ENCODE measurements at regions not wholly inside any gene's neighbourhood (a gene's known extent, or its start where the extent isn't known, plus 50 kb on each side); places are given as distances from the start of the nearest gene placed in this dataset.

DNA sequence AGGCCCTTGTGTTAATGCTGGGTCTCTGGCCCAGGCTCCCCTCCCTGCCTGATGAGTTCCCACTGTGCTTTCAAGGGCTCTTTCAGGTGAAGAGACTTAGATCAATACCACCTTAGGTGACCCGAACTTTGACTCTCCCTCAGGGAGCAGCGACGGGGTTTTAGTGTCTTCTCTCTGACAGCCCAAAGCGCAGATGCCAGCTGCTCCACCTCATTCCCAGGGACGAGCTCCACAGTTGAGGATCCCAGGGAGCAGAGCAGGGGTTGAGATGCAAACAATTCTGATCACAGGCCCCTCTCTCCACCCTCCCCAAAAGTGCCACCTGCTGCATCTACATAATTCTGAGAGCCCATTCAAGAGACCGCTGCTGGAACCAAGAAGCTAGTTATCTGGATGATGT, 265.1 kb downstream of the TJP1 start:
- no peaks in the 10 kb centered on the region for H4K20me1 ChIP-seq (ENCODE audit: insufficient read depth, low read depth, low read length)
- no peak for DNase-seq
- H3K36me3 ChIP-seq (ENCODE audit: insufficient read depth, low read length): no peaks in the 10 kb centered on the region
- H3K4me1 ChIP-seq (ENCODE audit: low read length): no peaks in the 10 kb centered on the region
- H3K4me3 ChIP-seq (ENCODE audit: low read length): no peak overlapping the region
- no peak overlapping the region for H3K9ac ChIP-seq (ENCODE audit: low read length)
- no peak overlapping the region for H3K4me2 ChIP-seq (ENCODE audit: low read depth, low read length, poor library complexity, severe bottlenecking)
- no peaks in the 10 kb centered on the region for H3K79me2 ChIP-seq (ENCODE audit: low read length)
- peaks cover 19% of the 10 kb centered on the region for H3K9me3 ChIP-seq (ENCODE audit: low read length)
- no peaks in the 10 kb centered on the region for H3K9me2 ChIP-seq (replicated peaks; ENCODE audit: insufficient read depth, low read length)
- no peaks in the 10 kb centered on the region for H3K27me3 ChIP-seq (ENCODE audit: low read length)
- no peak overlapping the region for H2AFZ ChIP-seq (ENCODE audit: low read length)
- H3K27ac ChIP-seq (ENCODE audit: low read length): no peak overlapping the region

DNA sequence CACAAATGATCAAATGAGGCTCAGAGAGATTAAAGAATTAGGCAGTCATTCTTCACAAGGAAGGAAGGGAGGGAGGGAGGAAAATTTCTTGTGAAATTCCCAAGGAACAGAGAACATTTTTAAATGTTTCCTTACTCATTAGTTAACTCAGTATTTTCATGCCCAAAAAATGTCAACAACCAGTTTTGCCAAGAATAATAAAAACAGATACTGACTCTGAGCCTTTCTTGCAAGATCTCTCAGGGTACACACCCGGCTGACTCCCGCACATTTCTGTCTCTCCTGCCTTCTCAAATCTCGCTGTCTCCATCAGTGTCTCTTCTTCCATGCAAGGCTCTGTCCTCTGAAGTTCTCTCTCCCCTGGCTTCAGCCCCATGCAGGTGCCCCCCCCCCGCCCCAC, 265.9 kb downstream of the TJP1 start:
- Histone ChIP-seq H3K9ac (ENCODE audit: low read length) (no peak overlapping the region), H3K4me3 (ENCODE audit: low read length) (no peak overlapping the region), H3K4me2 (ENCODE audit: low read depth, low read length, poor library complexity, severe bottlenecking) (no peak overlapping the region), H3K27ac (ENCODE audit: low read length) (no peak overlapping the region), H3K79me2 (ENCODE audit: low read length) (no peaks in the 10 kb centered on the region), H3K4me1 (ENCODE audit: low read length) (no peaks in the 10 kb centered on the region), H3K36me3 (ENCODE audit: insufficient read depth, low read length) (no peaks in the 10 kb centered on the region), H3K9me2 (replicated peaks; ENCODE audit: insufficient read depth, low read length) (no peaks in the 10 kb centered on the region), H3K9me3 (ENCODE audit: low read length) (peaks cover 16% of the 10 kb centered on the region), H3K27me3 (ENCODE audit: low read length) (no peaks in the 10 kb centered on the region), H2AFZ (ENCODE audit: low read length) (no peak overlapping the region), H4K20me1 (ENCODE audit: insufficient read depth, low read depth, low read length) (no peaks in the 10 kb centered on the region)
- DNase-seq: no peak

DNA sequence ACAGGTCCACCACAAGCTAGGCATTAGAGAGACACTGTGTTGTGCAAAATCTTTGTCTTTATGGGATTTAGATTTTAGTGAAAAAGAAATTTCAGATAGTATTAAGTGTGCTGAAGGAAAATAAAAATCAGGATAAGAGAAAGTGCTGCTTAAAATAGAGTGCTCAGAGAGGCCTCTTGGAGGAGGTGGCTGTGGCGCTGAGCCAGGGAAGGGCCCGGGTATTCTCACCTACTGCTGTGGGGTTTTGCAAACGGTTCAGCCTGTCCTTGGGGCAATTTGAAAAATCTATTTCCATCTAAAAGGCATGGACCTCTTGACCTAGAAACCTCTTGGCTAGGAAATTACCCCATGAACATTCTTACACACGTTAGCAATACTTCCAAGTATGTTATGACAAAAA, 267.7 kb downstream of the TJP1 start:
- Histone ChIP-seq H3K79me2 (ENCODE audit: low read length) (no peaks in the 10 kb centered on the region), H3K4me1 (ENCODE audit: low read length) (no peaks in the 10 kb centered on the region), H4K20me1 (ENCODE audit: insufficient read depth, low read depth, low read length) (no peaks in the 10 kb centered on the region), H3K36me3 (ENCODE audit: insufficient read depth, low read length) (no peaks in the 10 kb centered on the region), H3K9me3 (ENCODE audit: low read length) (peaks cover 10% of the 10 kb centered on the region), H3K27ac (ENCODE audit: low read length) (no peak overlapping the region), H2AFZ (ENCODE audit: low read length) (no peak overlapping the region), H3K27me3 (ENCODE audit: low read length) (no peaks in the 10 kb centered on the region), H3K4me3 (ENCODE audit: low read length) (no peak overlapping the region), H3K9me2 (replicated peaks; ENCODE audit: insufficient read depth, low read length) (no peaks in the 10 kb centered on the region), H3K4me2 (ENCODE audit: low read depth, low read length, poor library complexity, severe bottlenecking) (no peak overlapping the region), H3K9ac (ENCODE audit: low read length) (no peak overlapping the region)
- DNase-seq: no peak

DNA sequence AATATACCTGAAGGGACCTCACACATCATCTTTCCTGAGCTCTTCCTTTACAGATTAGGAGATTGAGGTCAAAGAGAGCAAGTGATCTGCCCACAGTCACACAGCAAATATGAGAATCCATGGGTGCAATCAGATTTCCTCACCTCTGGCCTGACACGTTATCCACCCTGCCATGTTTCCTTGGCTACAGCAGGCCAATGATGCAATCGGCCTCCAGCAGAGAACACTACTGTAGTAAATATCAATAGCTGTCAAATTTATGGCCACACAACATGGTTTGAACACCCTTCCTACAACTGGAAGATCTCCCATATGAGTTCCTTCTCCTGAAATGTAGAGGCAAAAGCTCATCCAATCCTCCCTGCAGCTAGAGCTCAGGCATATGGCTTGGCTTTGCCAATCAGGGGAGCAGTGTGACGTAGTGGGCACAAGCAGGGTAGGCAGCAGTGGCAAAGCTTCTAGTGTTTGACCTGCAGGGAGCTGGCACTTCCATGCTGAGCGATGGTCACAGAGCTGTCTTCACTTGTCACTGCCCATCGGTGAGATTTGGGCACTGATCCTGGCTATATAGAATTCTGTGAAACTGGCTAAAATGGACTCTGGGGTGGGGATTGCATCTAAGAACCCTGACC, 271.3 kb downstream of the TJP1 start:
- H3K4me3 ChIP-seq (ENCODE audit: low read length): no peak overlapping the region
- no peak overlapping the region for H3K9ac ChIP-seq (ENCODE audit: low read length)
- H3K79me2 ChIP-seq (ENCODE audit: low read length): no peaks in the 10 kb centered on the region
- H3K36me3 ChIP-seq (ENCODE audit: insufficient read depth, low read length): no peaks in the 10 kb centered on the region
- no peaks in the 10 kb centered on the region for H4K20me1 ChIP-seq (ENCODE audit: insufficient read depth, low read depth, low read length)
- no peaks in the 10 kb centered on the region for H3K4me1 ChIP-seq (ENCODE audit: low read length)
- H3K9me3 ChIP-seq (ENCODE audit: low read length): no peaks in the 10 kb centered on the region
- H3K4me2 ChIP-seq (ENCODE audit: low read depth, low read length, poor library complexity, severe bottlenecking): no peak overlapping the region
- no peak overlapping the region for H2AFZ ChIP-seq (ENCODE audit: low read length)
- no peak overlapping the region for H3K27ac ChIP-seq (ENCODE audit: low read length)
- no peaks in the 10 kb centered on the region for H3K27me3 ChIP-seq (ENCODE audit: low read length)
- no peaks in the 10 kb centered on the region for H3K9me2 ChIP-seq (replicated peaks; ENCODE audit: insufficient read depth, low read length)
- DNase-seq: no peak

DNA sequence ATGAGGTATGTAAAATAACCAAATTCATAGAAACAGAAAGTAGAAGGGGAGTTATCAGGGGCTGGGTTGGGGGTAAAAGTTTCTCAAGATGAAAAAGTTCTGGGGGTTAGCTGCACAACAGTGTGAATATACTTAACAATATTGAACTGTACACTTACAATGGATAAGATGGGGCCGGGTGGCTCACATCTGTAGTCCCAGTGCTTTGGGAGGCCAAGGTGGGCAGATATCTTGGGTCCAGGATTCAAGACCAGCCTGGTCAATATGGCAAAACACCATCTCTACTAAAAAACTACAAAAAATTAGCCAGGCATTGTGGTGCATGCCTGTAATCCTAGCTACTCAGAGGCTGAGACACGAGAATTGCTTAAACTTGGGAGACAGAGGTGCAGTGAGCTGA, 274.3 kb downstream of the TJP1 start:
- H3K27me3 ChIP-seq (ENCODE audit: low read length): no peaks in the 10 kb centered on the region
- H2AFZ ChIP-seq (ENCODE audit: low read length): no peak overlapping the region
- H3K27ac ChIP-seq (ENCODE audit: low read length): no peak overlapping the region
- H3K4me3 ChIP-seq (ENCODE audit: low read length): no peak overlapping the region
- no peaks in the 10 kb centered on the region for H3K9me2 ChIP-seq (replicated peaks; ENCODE audit: insufficient read depth, low read length)
- H3K4me1 ChIP-seq (ENCODE audit: low read length): no peaks in the 10 kb centered on the region
- no peaks in the 10 kb centered on the region for H4K20me1 ChIP-seq (ENCODE audit: insufficient read depth, low read depth, low read length)
- H3K4me2 ChIP-seq (ENCODE audit: low read depth, low read length, poor library complexity, severe bottlenecking): no peak overlapping the region
- H3K79me2 ChIP-seq (ENCODE audit: low read length): no peaks in the 10 kb centered on the region
- H3K36me3 ChIP-seq (ENCODE audit: insufficient read depth, low read length): no peaks in the 10 kb centered on the region
- no peak for DNase-seq
- no peak overlapping the region for H3K9ac ChIP-seq (ENCODE audit: low read length)
- peaks cover 4% of the 10 kb centered on the region; the same call in 1 of the 2 replicates for H3K9me3 ChIP-seq (ENCODE audit: low read length)

DNA sequence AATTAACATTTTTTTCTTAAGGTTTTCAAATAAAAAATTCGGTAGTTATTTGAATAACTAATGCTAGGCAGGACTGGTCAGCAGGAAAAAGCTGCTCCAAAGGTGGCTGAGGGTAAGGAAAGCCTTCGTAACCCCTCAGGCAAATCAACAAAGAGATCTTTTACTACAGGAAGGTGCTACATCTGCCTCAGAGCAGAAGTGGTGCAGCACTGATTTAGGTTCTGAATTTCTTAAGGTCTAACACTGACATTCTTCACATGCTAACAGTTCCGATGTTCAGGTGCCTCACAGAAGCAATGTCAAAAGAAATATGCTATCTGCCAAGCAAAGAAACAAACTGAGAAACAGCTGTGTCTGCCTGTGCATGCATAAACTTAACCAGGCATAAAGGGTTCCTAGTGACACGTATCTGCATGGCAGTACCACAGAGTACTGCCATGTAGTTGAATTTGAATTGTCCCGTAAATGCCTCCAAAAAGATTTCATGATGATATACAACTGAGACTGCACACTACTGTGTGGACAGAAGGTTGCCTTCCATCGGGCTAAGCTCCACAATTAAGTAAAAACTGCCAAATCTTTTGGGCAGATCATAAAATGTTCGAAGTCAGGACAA, 275.0 kb upstream of the NSMCE3 start:
- H3K27ac ChIP-seq (ENCODE audit: low read length): no peak overlapping the region
- H3K9me3 ChIP-seq (ENCODE audit: low read length): peaks cover 4% of the 10 kb centered on the region; the same call in 1 of the 2 replicates
- H4K20me1 ChIP-seq (ENCODE audit: insufficient read depth, low read depth, low read length): no peaks in the 10 kb centered on the region
- no peaks in the 10 kb centered on the region for H3K4me1 ChIP-seq (ENCODE audit: low read length)
- H3K27me3 ChIP-seq (ENCODE audit: low read length): no peaks in the 10 kb centered on the region
- no peak overlapping the region for H3K9ac ChIP-seq (ENCODE audit: low read length)
- H2AFZ ChIP-seq (ENCODE audit: low read length): no peak overlapping the region
- H3K79me2 ChIP-seq (ENCODE audit: low read length): no peaks in the 10 kb centered on the region
- no peaks in the 10 kb centered on the region for H3K36me3 ChIP-seq (ENCODE audit: insufficient read depth, low read length)
- no peak overlapping the region for H3K4me2 ChIP-seq (ENCODE audit: low read depth, low read length, poor library complexity, severe bottlenecking)
- no peak for DNase-seq
- H3K9me2 ChIP-seq (replicated peaks; ENCODE audit: insufficient read depth, low read length): no peaks in the 10 kb centered on the region
- no peak overlapping the region for H3K4me3 ChIP-seq (ENCODE audit: low read length)

DNA sequence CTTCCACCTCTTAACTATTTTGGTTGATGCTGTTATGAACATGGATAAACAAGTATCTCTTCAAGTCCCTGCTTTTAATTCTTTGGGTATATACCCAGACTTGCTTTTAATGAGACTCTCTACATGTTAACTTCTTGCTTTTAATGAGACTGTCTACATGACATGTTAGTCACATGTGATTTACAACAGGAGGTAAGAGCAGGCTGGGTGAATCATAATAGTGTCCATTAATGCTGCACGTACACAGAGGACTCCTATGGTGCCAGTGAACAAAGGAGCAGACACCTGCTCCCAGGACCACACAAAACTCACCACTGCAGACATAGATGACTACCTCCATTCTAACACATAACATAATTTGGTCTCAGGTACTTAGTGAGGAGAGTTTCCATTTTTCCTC, 273.4 kb upstream of the NSMCE3 start:
- Histone ChIP-seq H3K4me1 (ENCODE audit: low read length) (no peaks in the 10 kb centered on the region), H3K4me3 (ENCODE audit: low read length) (no peak overlapping the region), H3K36me3 (ENCODE audit: insufficient read depth, low read length) (no peaks in the 10 kb centered on the region), H3K9ac (ENCODE audit: low read length) (no peak overlapping the region), H3K4me2 (ENCODE audit: low read depth, low read length, poor library complexity, severe bottlenecking) (no peak overlapping the region), H3K9me3 (ENCODE audit: low read length) (peaks cover 4% of the 10 kb centered on the region; the same call in 1 of the 2 replicates), H3K79me2 (ENCODE audit: low read length) (no peaks in the 10 kb centered on the region), H3K27ac (ENCODE audit: low read length) (no peak overlapping the region), H3K9me2 (replicated peaks; ENCODE audit: insufficient read depth, low read length) (no peaks in the 10 kb centered on the region), H3K27me3 (ENCODE audit: low read length) (no peaks in the 10 kb centered on the region), H4K20me1 (ENCODE audit: insufficient read depth, low read depth, low read length) (no peaks in the 10 kb centered on the region), H2AFZ (ENCODE audit: low read length) (no peak overlapping the region)
- no peak for DNase-seq

DNA sequence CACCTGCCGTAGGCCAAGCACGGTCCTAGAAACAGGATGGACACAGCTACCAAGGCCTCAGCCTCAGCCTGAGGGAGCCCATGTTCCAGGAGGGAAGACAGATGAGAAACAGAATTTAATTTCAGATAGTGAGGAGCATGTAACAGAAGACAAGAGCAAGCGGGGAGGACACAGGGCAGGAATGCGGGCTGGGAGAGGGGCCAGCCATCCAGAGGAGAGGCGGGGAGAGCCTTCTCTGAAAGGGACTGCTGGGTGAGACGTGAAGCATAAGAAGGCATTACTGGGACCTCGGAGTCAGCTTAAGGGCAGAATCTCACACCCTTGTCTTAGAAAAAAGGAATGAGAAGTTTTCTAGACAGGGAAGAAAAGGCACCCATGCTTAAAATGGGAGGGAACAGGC, 271.7 kb upstream of the NSMCE3 start:
- Histone ChIP-seq H3K4me2 (ENCODE audit: low read depth, low read length, poor library complexity, severe bottlenecking) (no peak overlapping the region), H4K20me1 (ENCODE audit: insufficient read depth, low read depth, low read length) (no peaks in the 10 kb centered on the region), H3K27ac (ENCODE audit: low read length) (no peak overlapping the region), H3K4me1 (ENCODE audit: low read length) (no peaks in the 10 kb centered on the region), H3K9me3 (ENCODE audit: low read length) (peaks cover 4% of the 10 kb centered on the region; the same call in 1 of the 2 replicates), H2AFZ (ENCODE audit: low read length) (no peak overlapping the region), H3K79me2 (ENCODE audit: low read length) (no peaks in the 10 kb centered on the region), H3K9ac (ENCODE audit: low read length) (no peak overlapping the region), H3K36me3 (ENCODE audit: insufficient read depth, low read length) (no peaks in the 10 kb centered on the region), H3K9me2 (replicated peaks; ENCODE audit: insufficient read depth, low read length) (no peaks in the 10 kb centered on the region), H3K27me3 (ENCODE audit: low read length) (no peaks in the 10 kb centered on the region), H3K4me3 (ENCODE audit: low read length) (no peak overlapping the region)
- DNase-seq: no peak

Data from Karpas-422 (cell line).